GM23338 (cell line): ENCODE measurements at regions not wholly inside any gene's neighbourhood (a gene's known extent, or its start where the extent isn't known, plus 50 kb on each side); places are given as distances from the start of the nearest gene placed in this dataset.

Source experiments
- ATAC-seq: fragments of 200-7000 bp; cut with Tn5 transposase; 3 replicates; pipeline ENCODE4 v1.9.1; 2020
- DNase-seq: peaks from one replicate; pipeline ENCODE4 v3.0.0-alpha.2; 2015; ENCODE audit warnings: low spot score
- H2AFZ ChIP-seq: fragments of 200-600 bp; sonication (generic); 2 replicates; pipeline ENCODE4 v1.8.0; 2016; ENCODE audit warnings: antibody characterized with exemption, mild to moderate bottlenecking, moderate library complexity
- H3F3A ChIP-seq: fragments of 200-600 bp; sonication (generic); replicated peaks from 2 replicates; pipeline ENCODE4 v1.8.0; 2017; ENCODE audit warnings: antibody characterized with exemption, mixed run types, low read depth
- H3K27ac ChIP-seq: fragments of 200-600 bp; sonication (generic); 2 replicates; pipeline ENCODE4 v1.6.1; 2016; ENCODE audit warnings: low read depth
- H3K27me3 ChIP-seq: fragments of 200-600 bp; sonication (generic); 2 replicates; pipeline ENCODE4 v1.8.0; 2016; ENCODE audit warnings: mild to moderate bottlenecking, mixed run types, moderate library complexity; ENCODE audit not compliant: insufficient read depth
- H3K36me3 ChIP-seq: fragments of 200-600 bp; sonication (generic); 2 replicates; pipeline ENCODE4 v1.8.0; 2016; ENCODE audit warnings: mild to moderate bottlenecking; ENCODE audit not compliant: insufficient read depth
- H3K4me1 ChIP-seq: fragments of 200-600 bp; sonication (generic); 2 replicates; pipeline ENCODE4 v1.8.0; 2016; ENCODE audit warnings: mild to moderate bottlenecking, moderate library complexity; ENCODE audit not compliant: insufficient read depth
- H3K4me2 ChIP-seq: fragments of 200-600 bp; sonication (generic); 2 replicates; pipeline ENCODE4 v1.7.1; 2017; ENCODE audit warnings: mixed run types
- H3K4me3 ChIP-seq: fragments of 200-600 bp; sonication (generic); 2 replicates; pipeline ENCODE4 v1.6.1; 2016; ENCODE audit warnings: mixed run types
- H3K79me2 ChIP-seq: fragments of 200-600 bp; sonication (generic); replicated peaks from 2 replicates; pipeline ENCODE4 v1.8.0; 2017; ENCODE audit warnings: mild to moderate bottlenecking; ENCODE audit not compliant: insufficient read depth
- H3K9me2 ChIP-seq: fragments of 200-600 bp; sonication (generic); 2 replicates; pipeline ENCODE4 v1.8.0; 2017; ENCODE audit not compliant: insufficient read depth
- H4K20me1 ChIP-seq: fragments of 200-600 bp; sonication (generic); replicated peaks from 2 replicates; pipeline ENCODE4 v1.8.0; 2017; ENCODE audit warnings: mild to moderate bottlenecking; ENCODE audit not compliant: insufficient read depth
- H3K27ac Mint-ChIP-seq: 2 replicates; pipeline ENCODE4 v1.8.0; 2020; ENCODE audit warnings: inconsistent platforms, mild to moderate bottlenecking, moderate library complexity, mixed read lengths
- H3K27me3 Mint-ChIP-seq: 3 replicates; pipeline ENCODE4 v1.8.0; 2022; ENCODE audit warnings: low read depth, mild to moderate bottlenecking, moderate library complexity, mixed read lengths, inconsistent platforms; ENCODE audit not compliant: insufficient read depth, poor library complexity
- H3K36me3 Mint-ChIP-seq: 3 replicates; pipeline ENCODE4 v1.8.0; 2021; ENCODE audit warnings: low read depth, mild to moderate bottlenecking, inconsistent platforms, moderate library complexity, mixed read lengths
- H3K4me1 Mint-ChIP-seq: 3 replicates; pipeline ENCODE4 v1.8.0; 2020; ENCODE audit warnings: mild to moderate bottlenecking, inconsistent platforms, mixed read lengths
- H3K4me3 Mint-ChIP-seq: 3 replicates; pipeline ENCODE4 v1.8.0; 2021; ENCODE audit warnings: moderate library complexity, mild to moderate bottlenecking, inconsistent platforms, mixed read lengths
- H3K9me3 Mint-ChIP-seq: 3 replicates; pipeline ENCODE4 v1.8.0; 2020; ENCODE audit warnings: moderate library complexity, mild to moderate bottlenecking, inconsistent platforms, mixed read lengths
- CREB1 ChIP-seq: fragments of 250-450 bp; sonication (Bioruptor Pico); IDR thresholded peaks from 2 replicates; pipeline ENCODE4 v1.5.0; 2020; ENCODE audit warnings: low read depth, mild to moderate bottlenecking, moderate library complexity
- EZH2 ChIP-seq: fragments of 200-600 bp; sonication (generic); IDR thresholded peaks from one replicate; pipeline ENCODE4 v1.8.0; 2017; ENCODE audit warnings: antibody characterized with exemption, mild to moderate bottlenecking, low read depth; ENCODE audit not compliant: unreplicated experiment
- EZH2phosphoT487 ChIP-seq: fragments of 200-600 bp; sonication (generic); IDR thresholded peaks from one replicate; pipeline ENCODE4 v1.8.1; 2018; ENCODE audit warnings: antibody characterized with exemption; ENCODE audit not compliant: unreplicated experiment
- JUNB ChIP-seq: IDR thresholded peaks from one replicate; pipeline ENCODE4 v1.6.1; 2016; ENCODE audit warnings: antibody characterized with exemption; ENCODE audit not compliant: unreplicated experiment
- NANOG ChIP-seq: IDR thresholded peaks from 2 replicates; pipeline ENCODE4 v1.6.1; 2016; ENCODE audit warnings: antibody characterized with exemption, borderline replicate concordance
- POLR2AphosphoS5 ChIP-seq: IDR thresholded peaks from 2 replicates; pipeline ENCODE4 v1.6.1; 2016; ENCODE audit warnings: antibody characterized with exemption, low read depth
- STAT1 ChIP-seq: IDR thresholded peaks from one replicate; pipeline ENCODE4 v1.6.1; 2016; ENCODE audit warnings: antibody characterized with exemption; ENCODE audit not compliant: unreplicated experiment
- ZNF114 ChIP-seq: fragments of 250-450 bp; sonication (Bioruptor Pico); IDR thresholded peaks from 2 replicates; pipeline ENCODE4 v1.5.0; 2020; ENCODE audit warnings: mild to moderate bottlenecking, moderate library complexity
- ZNF331 ChIP-seq: fragments of 250-450 bp; sonication (Bioruptor Pico); IDR thresholded peaks from 2 replicates; pipeline ENCODE4 v1.5.0; 2020; ENCODE audit warnings: low read depth, mild to moderate bottlenecking, moderate library complexity
- TF ChIP-seq, protein P1 (sequence below): fragments of 250-450 bp; sonication (Bioruptor Pico); IDR thresholded peaks from 2 replicates; pipeline ENCODE4 v1.5.0; 2020; ENCODE audit warnings: mild to moderate bottlenecking, moderate library complexity
- TF ChIP-seq, protein P2 (sequence below), 2 experiments: fragments of 200-600 bp in 1 of 2; sonication (generic) in 1 of 2; conservative IDR thresholded peaks; 2 replicates each; pipeline versions ENCODE4 v1.5.1 to v1.6.1; 2016 to 2017; ENCODE audit warnings: antibody characterized with exemption in 2 of 2, low read depth in 2 of 2, mild to moderate bottlenecking in 2 of 2, moderate library complexity in 1 of 2
- TF ChIP-seq, protein P3 (sequence below): IDR thresholded peaks from one replicate; pipeline ENCODE4 v1.6.1; 2018; ENCODE audit warnings: antibody characterized with exemption; ENCODE audit not compliant: unreplicated experiment
- TF ChIP-seq, protein P4 (sequence below): IDR thresholded peaks from 2 replicates; pipeline ENCODE4 v1.6.1; 2016; ENCODE audit warnings: antibody characterized with exemption

DNA sequence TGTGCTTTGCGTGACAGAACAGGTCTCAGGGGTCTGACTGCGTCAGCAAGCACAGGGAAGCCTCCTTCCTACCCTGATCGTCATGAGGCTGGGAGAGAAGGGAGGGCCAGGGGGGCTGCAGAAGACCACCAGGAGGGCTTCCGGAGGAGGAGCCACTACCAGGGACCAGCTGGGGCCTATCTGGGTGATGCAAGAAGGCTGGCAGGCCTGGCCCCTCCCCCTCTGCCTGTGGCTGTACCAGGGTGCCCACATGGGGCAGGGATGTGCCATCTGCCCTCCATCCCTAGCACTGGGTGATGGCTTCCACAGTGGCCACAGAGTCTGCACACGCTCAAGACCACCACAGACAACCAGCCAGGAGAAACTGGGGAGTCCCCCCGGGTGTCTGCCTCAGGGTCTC is 116.4 kb upstream of the NKX1-1 start:
- no peaks in the 10 kb centered on the region; the same call in 2 of the 3 replicates for H3K36me3 Mint-ChIP-seq
- ATAC-seq = no peak

More for the DNA sequence above, 116.4 kb upstream of the NKX1-1 start:
- H3F3A ChIP-seq = no peaks in the 10 kb centered on the region
- peaks cover 7% of the 10 kb centered on the region; the same call in 2 of the 3 replicates for H3K9me3 Mint-ChIP-seq
- H2AFZ ChIP-seq = no peak overlapping the region
- no peaks in the 10 kb centered on the region for H4K20me1 ChIP-seq
- H3K4me1 ChIP-seq = no peaks in the 10 kb centered on the region
- TF ChIP-seq ZNF331 (CRISPR knock-in tag) = no peak
- no peak for TF ChIP-seq NANOG
- TF ChIP-seq EZH2phosphoT487 = no peak
- no peak for TF ChIP-seq ZNF114 (CRISPR knock-in tag)
- TF ChIP-seq, protein P1, sequence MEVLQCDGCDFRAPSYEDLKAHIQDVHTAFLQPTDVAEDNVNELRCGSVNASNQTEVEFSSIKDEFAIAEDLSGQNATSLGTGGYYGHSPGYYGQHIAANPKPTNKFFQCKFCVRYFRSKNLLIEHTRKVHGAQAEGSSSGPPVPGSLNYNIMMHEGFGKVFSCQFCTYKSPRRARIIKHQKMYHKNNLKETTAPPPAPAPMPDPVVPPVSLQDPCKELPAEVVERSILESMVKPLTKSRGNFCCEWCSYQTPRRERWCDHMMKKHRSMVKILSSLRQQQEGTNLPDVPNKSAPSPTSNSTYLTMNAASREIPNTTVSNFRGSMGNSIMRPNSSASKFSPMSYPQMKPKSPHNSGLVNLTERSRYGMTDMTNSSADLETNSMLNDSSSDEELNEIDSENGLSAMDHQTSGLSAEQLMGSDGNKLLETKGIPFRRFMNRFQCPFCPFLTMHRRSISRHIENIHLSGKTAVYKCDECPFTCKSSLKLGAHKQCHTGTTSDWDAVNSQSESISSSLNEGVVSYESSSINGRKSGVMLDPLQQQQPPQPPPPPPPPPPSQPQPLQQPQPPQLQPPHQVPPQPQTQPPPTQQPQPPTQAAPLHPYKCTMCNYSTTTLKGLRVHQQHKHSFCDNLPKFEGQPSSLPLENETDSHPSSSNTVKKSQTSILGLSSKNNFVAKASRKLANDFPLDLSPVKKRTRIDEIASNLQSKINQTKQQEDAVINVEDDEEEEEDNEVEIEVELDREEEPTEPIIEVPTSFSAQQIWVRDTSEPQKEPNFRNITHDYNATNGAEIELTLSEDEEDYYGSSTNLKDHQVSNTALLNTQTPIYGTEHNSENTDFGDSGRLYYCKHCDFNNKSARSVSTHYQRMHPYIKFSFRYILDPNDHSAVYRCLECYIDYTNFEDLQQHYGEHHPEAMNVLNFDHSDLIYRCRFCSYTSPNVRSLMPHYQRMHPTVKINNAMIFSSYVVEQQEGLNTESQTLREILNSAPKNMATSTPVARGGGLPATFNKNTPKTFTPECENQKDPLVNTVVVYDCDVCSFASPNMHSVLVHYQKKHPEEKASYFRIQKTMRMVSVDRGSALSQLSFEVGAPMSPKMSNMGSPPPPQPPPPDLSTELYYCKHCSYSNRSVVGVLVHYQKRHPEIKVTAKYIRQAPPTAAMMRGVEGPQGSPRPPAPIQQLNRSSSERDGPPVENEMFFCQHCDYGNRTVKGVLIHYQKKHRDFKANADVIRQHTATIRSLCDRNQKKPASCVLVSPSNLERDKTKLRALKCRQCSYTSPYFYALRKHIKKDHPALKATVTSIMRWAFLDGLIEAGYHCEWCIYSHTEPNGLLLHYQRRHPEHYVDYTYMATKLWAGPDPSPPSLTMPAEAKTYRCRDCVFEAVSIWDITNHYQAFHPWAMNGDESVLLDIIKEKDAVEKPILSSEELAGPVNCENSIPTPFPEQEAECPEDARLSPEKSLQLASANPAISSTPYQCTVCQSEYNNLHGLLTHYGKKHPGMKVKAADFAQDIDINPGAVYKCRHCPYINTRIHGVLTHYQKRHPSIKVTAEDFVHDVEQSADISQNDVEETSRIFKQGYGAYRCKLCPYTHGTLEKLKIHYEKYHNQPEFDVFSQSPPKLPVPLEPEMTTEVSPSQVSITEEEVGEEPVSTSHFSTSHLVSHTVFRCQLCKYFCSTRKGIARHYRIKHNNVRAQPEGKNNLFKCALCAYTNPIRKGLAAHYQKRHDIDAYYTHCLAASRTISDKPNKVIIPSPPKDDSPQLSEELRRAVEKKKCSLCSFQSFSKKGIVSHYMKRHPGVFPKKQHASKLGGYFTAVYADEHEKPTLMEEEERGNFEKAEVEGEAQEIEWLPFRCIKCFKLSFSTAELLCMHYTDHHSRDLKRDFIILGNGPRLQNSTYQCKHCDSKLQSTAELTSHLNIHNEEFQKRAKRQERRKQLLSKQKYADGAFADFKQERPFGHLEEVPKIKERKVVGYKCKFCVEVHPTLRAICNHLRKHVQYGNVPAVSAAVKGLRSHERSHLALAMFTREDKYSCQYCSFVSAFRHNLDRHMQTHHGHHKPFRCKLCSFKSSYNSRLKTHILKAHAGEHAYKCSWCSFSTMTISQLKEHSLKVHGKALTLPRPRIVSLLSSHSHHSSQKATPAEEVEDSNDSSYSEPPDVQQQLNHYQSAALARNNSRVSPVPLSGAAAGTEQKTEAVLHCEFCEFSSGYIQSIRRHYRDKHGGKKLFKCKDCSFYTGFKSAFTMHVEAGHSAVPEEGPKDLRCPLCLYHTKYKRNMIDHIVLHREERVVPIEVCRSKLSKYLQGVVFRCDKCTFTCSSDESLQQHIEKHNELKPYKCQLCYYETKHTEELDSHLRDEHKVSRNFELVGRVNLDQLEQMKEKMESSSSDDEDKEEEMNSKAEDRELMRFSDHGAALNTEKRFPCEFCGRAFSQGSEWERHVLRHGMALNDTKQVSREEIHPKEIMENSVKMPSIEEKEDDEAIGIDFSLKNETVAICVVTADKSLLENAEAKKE (CRISPR knock-in tag) = no peak
- TF ChIP-seq CREB1 (CRISPR knock-in tag) = no peak
- no peak for TF ChIP-seq STAT1
- TF ChIP-seq JUNB = no peak
- TF ChIP-seq POLR2AphosphoS5 = no peak
- TF ChIP-seq, protein P2, sequence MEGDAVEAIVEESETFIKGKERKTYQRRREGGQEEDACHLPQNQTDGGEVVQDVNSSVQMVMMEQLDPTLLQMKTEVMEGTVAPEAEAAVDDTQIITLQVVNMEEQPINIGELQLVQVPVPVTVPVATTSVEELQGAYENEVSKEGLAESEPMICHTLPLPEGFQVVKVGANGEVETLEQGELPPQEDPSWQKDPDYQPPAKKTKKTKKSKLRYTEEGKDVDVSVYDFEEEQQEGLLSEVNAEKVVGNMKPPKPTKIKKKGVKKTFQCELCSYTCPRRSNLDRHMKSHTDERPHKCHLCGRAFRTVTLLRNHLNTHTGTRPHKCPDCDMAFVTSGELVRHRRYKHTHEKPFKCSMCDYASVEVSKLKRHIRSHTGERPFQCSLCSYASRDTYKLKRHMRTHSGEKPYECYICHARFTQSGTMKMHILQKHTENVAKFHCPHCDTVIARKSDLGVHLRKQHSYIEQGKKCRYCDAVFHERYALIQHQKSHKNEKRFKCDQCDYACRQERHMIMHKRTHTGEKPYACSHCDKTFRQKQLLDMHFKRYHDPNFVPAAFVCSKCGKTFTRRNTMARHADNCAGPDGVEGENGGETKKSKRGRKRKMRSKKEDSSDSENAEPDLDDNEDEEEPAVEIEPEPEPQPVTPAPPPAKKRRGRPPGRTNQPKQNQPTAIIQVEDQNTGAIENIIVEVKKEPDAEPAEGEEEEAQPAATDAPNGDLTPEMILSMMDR (conservative IDR thresholded peaks at IDR 0.05; ENCODE audit: low read depth in 2 of 2) = no peak
- TF ChIP-seq, protein P3, sequence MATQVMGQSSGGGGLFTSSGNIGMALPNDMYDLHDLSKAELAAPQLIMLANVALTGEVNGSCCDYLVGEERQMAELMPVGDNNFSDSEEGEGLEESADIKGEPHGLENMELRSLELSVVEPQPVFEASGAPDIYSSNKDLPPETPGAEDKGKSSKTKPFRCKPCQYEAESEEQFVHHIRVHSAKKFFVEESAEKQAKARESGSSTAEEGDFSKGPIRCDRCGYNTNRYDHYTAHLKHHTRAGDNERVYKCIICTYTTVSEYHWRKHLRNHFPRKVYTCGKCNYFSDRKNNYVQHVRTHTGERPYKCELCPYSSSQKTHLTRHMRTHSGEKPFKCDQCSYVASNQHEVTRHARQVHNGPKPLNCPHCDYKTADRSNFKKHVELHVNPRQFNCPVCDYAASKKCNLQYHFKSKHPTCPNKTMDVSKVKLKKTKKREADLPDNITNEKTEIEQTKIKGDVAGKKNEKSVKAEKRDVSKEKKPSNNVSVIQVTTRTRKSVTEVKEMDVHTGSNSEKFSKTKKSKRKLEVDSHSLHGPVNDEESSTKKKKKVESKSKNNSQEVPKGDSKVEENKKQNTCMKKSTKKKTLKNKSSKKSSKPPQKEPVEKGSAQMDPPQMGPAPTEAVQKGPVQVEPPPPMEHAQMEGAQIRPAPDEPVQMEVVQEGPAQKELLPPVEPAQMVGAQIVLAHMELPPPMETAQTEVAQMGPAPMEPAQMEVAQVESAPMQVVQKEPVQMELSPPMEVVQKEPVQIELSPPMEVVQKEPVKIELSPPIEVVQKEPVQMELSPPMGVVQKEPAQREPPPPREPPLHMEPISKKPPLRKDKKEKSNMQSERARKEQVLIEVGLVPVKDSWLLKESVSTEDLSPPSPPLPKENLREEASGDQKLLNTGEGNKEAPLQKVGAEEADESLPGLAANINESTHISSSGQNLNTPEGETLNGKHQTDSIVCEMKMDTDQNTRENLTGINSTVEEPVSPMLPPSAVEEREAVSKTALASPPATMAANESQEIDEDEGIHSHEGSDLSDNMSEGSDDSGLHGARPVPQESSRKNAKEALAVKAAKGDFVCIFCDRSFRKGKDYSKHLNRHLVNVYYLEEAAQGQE = no peak
- TF ChIP-seq, protein P4, sequence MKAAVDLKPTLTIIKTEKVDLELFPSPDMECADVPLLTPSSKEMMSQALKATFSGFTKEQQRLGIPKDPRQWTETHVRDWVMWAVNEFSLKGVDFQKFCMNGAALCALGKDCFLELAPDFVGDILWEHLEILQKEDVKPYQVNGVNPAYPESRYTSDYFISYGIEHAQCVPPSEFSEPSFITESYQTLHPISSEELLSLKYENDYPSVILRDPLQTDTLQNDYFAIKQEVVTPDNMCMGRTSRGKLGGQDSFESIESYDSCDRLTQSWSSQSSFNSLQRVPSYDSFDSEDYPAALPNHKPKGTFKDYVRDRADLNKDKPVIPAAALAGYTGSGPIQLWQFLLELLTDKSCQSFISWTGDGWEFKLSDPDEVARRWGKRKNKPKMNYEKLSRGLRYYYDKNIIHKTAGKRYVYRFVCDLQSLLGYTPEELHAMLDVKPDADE = no peak
- no peak for TF ChIP-seq EZH2
- H3K79me2 ChIP-seq = no peaks in the 10 kb centered on the region
- no peak overlapping the region for H3K4me3 Mint-ChIP-seq
- no peak for DNase-seq
- no peak overlapping the region for H3K27ac Mint-ChIP-seq
- no peak overlapping the region for H3K4me2 ChIP-seq
- peaks cover 7% of the 10 kb centered on the region for H3K27me3 ChIP-seq
- no peak overlapping the region for H3K4me3 ChIP-seq
- H3K9me2 ChIP-seq = no peaks in the 10 kb centered on the region
- no peaks in the 10 kb centered on the region for H3K36me3 ChIP-seq
- H3K27me3 Mint-ChIP-seq = peaks cover 23% of the 10 kb centered on the region
- H3K4me1 Mint-ChIP-seq = peaks cover 2% of the 10 kb centered on the region; the same call in 1 of the 3 replicates
- no peak overlapping the region for H3K27ac ChIP-seq
